GM19240 (cell line): ENCODE measurements at regions not wholly inside any gene's neighbourhood (a gene's known extent, or its start where the extent isn't known, plus 50 kb on each side); places are given as distances from the start of the nearest gene placed in this dataset.
"Not testable (repeated sequence)": the region's sequence is repeated elsewhere in the genome, so short reads cannot be mapped to it uniquely, and the experiment has no call there.

Experiments used
- DNase-seq: peaks from one replicate; pipeline ENCODE4 v3.0.0; 2011; ENCODE audit warnings: low spot score; ENCODE audit not compliant: insufficient read length

GRCh38 chr1:9441451-9442133 is 97.7 kb upstream of the SLC25A33 start:
- no peak for DNase-seq

DNA sequence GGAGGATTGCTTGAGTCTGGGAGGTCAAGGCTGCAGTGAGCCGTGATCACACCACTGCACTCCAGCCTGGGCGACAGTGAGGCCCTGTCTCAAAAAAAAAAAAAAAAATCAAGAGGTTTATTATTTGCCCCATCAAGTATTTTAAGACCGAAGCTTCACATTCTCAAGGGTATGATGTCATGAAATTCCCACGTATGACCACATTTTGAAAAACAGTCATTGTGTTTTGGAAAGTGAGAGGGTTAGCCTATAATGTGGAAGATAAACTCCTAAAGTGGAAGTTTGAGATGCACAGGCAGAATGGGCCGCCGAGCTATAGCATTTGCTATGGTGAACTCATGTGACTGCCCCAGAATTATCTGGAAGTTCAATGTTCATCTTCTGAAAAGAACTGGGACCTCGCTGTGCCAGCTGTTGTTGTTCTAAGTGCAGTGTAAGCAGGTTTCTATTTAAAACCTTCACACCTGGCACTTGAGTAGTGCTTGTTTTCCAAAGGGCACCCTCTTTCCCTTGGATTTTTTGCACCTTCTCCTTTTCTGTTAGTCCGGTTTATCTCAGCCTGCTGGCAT is 96.9 kb upstream of the SLC25A33 start:
- no peak for DNase-seq

DNA sequence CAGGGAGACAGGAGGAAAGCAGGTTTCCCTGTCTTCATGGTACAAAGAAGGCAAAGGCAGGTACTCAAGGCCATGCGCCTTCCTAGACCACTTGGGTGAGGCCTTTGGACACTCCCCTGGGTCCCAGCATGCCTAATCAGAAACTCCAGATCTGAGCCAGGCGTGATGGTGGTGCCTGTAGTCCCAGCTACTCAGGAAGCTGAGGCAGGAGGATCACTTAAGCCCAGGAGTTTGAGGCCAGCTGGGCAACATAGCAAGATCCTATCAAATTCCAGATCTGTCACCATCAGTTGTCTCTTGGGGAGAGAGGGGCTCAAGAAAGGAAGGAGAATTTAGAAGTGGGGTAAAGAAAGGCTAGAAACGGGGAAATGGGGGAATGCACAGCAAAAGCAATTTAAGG is 96.3 kb upstream of the SLC25A33 start:
- no peak for DNase-seq

DNA sequence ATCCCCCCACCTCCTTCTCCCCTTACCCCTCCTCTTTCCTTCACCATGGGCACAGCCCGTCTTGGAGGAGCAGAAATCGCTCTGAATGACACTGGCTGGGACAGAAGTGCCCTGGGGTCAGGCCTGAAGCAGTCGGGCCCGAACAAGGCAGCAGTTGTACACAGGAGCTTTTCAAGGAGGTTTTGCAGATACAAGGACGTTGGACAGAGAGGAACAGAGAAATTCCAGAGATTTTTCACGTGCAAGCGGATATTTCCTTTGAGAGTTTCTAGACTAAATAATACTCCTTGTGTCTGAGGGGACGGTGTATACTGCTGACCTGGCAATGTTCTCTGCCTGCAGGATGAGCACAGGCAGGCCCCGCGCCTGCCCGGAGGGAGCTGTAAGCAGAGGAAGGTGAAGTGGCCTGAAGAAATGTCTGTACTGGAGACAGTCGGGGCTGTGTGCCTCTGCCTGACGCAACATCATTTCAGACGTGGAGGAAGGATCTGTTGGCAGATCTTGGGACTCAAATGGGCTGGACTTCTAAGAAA is 95.3 kb upstream of the SLC25A33 start:
- no peak for DNase-seq

DNA sequence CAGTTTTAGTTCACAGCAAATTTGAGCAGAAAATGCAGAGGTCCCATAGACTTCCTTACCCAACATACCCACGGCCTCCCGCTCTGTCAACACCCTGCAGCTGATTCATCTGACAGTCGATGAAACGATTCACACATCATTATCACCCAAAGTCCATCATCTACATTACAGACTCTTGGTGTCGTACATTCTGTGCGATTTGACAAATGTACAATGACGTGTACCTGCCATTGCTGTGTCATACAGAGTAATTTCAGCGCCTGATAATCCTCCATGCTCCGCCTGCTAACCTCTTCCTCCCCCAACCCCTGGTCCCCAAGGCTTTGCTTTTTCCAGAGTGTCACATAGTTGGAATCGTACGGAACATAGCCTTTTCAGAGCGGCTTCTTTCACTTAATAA is 94.7 kb upstream of the SLC25A33 start:
- DNase-seq, result no peak

- DNase-seq, result not testable (repeated sequence)
These were observed 94.2 kb upstream of the SLC25A33 start for GRCh38 chr1:9445081-9445480.

DNA sequence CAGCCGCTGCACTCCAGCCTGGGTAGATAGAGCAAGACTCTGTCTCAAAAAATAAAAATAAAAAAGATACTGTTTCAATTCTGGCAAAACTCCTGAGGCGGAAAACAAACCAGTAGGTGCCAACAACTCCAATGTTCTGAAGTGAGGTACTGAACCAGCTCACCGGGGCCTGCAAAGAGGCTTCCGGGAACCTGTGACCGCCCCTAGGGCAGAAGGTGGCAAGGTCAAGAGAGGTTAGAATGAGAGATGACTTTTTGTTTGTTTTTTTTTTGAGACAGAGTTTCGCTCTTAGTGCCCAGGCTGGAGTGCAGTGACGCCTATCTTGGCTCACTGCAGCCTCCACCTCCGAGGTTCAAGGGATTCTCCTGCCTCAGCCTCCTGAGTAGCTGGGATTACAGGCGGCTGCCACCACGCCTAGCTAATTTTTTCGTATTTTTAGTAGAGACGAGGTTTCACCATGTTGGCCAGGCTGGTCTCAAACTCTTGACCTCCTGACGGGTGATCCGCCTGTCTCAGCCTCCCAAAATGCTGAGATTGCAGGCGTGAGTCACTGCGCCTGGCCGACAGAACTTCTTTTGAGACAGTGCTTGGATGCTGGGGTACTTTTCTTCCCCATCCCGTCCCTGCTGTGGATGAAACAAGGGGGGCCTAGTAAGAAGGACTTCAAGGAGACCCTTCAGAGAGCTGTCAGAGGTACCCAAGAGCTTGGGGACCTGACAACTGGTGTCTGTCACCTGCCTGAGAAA is 91.9 kb upstream of the SLC25A33 start:
- DNase-seq, result no peak

DNA sequence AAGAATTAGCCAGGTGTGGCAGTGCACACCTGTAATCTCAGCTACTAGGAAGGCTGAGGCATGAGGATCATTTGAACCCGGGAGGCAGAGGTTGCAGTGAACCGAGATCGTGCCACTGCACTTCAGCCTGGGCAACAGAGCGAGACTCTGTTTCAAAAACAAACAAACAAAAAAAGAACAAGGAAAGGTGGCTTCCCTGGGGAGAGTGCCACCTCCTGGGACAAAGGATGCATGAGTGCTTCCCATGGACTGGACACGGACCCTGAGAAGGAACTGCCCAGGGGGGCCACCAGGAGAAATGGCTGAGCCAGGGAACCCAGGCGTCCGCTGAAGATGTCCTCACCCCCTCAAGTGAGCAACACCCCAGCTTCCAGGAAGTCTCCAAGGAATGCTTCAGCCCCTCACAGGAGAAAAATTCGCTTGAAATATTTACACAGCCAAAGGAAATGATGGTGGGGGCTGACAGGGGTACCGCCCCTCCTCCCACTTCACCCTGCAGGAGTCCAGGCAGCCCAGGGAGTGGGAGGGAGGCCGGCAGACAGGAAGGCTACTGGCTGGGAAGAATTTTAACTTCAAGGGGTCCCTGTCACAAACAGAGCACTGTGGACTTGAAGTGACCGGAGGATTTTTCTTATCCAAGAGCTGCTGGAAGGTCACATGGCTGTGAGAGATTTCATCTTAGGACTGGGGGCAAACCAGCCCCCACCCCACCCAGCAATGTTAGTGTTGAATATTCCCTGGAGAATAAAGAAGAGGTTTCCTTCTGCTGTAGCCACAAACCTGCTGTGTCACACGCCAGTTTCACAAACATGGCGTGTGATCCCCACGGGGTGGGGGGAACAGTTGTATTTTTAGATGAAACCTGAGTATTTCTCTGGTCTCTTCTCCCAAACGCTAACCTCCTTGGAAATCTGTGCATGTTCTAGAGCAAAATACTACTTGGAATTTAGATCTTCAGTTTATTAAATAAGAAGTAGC is 90.8 kb upstream of the SLC25A33 start:
- DNase-seq, result no peak

GRCh38 chr1:9449110-9449627 is 90.1 kb upstream of the SLC25A33 start:
- DNase-seq, result no peak

DNA sequence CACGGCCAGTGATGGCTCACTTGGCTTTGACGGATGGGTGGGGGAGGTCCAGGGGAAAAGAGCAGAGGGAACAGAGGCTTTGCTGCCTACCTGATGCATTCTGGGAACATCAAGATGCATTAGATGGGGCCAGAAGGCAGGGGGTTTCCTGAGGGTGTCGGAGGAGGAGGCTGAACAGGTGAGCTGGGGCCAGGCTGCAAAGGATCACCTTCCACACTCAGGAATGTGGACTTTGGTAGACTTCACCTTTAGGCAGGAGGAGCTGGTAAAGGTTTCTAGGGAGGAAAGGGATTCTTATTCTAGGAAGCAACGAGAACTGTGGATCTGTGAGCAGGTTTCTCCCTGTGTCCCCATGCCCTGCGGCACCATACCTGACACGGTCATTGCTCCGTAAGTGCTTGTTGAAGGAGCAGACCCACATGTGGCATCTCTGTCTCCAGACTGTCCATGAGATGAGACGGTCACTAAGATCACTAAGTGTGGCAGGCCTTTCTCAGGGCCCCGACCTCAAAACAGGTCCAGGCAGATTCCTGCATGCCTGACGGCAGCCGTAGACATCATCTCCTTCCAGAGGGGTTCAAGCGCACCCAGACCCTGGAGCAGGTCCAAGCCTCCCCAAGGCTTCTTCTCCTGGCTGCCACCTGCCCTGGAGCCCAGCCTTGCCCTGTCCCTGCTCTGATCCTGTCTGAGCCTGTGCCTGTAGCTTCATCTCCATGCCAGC is 89.1 kb upstream of the SLC25A33 start:
- DNase-seq, result no peak

DNA sequence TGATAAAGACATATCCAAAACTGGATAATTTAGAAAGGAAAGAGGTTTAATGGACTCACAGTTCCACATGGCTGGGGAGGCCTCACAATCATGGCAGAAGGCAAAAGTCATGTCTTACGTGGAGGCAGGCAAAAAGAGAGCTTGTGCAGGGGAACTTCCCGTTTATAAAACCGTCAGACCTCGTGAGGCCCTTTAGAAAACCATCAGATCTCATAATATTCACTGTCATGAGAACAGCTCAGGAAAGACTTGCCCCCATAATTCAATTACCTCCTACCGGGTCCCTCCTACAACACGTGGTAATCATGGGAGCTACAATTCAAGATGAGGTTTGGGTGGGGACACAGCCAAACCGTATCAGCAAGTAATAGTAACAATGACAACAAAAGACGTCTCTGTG is 88.2 kb upstream of the SLC25A33 start:
- no peak for DNase-seq

DNA sequence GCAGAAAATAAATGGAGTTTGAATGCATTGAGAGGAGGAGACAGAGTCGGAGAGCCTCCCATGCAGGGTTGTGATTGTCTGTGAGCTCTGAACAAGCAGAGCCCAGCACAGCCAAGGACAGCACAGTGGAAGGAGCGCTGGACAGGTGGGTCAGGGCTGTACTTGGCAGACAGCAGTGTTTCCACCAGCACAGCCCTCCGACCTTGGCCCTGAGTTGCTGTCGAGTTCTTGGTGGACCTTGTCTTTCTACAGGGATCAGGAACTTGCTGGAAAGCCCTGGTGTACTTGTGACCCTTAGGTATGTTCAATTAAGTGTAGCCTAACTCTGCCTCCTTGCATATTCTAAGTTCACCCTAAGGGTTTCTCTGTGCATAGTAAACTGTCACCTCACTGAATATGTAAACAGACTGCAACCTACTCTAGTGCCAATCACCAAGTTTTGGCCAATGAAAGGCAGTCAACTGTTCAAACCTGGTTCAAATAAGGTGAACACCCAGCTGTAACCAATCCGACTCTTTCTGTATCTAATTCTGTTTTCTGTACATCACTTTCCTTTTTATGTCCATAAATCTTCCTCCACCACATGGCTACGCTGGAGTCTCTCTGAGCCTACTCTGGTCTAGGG is 86.6 kb upstream of the SLC25A33 start:
- DNase-seq, result no peak

GRCh38 chr1:9453375-9453774 is 85.9 kb upstream of the SLC25A33 start:
- no peak for DNase-seq

DNA sequence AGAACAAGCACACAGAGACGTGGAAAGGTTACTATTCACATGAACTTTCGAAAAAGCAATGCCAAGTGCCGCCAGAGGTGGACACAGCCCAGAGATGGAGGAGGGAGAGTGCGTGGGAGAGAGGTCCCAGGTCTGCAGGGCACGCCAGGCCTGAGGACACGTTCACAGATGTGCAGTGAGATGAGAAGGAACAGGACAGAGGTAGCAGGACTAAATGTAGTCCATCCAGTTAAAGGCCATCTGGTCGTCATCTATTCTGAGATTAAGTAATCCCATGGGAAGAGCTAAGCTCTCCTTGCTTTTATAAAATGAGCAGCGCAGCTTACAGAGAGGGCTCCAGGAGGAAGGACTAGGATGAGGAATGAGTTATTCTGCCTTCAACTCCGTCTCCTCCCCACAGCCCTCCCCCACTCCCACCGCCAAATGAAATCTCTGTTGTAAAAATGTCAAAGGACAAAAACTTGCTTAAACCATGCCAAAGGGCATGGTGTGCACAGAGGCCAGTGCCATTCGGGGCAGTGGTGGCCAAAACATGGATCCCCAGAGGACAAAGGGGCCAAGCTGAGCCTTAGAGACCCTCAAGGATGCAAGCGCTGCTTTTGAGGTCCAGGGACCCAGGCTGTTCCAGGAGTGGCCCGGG is 85.4 kb upstream of the SLC25A33 start:
- DNase-seq, result no peak

- no peak for DNase-seq
These were observed 84.7 kb upstream of the SLC25A33 start for GRCh38 chr1:9454494-9455066.

DNA sequence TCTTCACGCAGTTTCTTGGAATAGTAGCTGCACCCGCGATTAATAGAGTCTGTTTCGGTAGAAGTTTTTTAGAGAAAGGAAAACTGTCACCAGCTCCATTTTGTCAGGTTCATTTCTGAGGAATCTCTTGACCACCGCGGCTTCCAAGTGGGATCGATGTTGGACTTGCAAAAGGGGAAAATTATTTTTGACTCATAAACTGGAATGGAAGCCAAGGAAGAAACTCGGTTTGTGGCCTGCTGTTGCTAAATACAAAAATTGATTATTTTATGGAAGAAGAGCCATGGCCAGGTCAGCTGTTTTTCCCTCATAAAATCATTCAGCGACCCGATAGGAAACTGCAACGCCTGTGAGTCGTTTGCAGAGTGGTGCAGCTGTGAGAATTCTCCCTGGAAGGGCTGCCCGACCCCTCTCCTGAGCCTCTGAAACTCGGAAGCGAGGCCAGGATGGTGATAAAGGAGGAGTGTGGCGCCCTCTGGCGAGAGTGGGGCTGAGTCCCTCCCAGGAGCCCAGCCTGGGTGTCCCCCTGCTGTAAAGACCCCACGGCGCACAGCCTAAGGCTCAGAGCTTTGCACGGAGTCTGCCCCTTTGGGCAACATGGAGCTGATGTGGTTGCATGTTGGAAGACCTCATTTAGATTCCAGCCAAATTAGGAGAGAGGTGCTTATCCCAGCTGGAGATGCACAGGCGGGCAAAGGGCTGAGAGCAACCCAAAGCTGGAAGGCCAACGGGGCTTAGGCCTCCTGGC is 83.6 kb upstream of the SLC25A33 start:
- DNase-seq, result peak; percentile 71

- DNase-seq, result no peak
These were observed 82.4 kb upstream of the SLC25A33 start for GRCh38 chr1:9456833-9457232.

GRCh38 chr1:9459816-9460407 is 79.4 kb upstream of the SLC25A33 start:
- DNase-seq, result no peak
